ENCODE measurements at regions not wholly inside any gene's neighbourhood (a gene's known extent, or its start where the extent isn't known, plus 50 kb on each side); places are given as distances from the start of the nearest gene placed in this dataset.

DNA sequence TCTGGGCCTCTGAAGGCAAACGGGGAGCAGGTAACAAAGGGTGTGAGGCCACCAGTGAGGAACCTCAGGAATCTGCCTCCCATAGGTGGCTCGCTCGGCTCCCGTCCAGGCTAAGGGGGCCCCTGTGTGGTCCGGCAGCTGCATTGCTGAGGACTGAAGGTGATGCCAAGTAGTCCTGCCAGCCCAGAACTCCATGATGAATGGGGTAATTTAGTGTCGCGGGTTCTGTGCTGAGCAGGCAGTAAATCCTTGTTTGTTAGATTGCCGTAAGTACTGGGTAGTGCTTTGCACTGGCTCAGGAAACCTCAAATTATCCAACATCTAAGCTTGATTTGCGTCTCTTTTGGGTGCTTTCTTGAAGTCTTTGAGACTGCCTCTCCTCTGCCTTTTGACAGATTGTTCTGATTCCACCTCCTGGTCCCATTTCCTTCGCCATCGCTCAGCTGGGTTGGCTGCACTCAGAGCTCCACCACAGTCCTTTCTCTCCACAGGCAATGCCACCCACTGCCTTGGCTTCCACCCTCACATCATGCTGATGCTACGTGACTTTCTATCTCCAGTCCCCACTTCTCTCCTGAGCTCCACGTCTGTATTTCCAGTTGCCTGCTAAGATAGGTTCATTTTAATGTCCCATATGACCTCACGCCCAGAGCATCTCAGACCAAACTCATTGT, 392.0 kb downstream of the FUT8 start:
- TF ChIP-seq, protein P1, sequence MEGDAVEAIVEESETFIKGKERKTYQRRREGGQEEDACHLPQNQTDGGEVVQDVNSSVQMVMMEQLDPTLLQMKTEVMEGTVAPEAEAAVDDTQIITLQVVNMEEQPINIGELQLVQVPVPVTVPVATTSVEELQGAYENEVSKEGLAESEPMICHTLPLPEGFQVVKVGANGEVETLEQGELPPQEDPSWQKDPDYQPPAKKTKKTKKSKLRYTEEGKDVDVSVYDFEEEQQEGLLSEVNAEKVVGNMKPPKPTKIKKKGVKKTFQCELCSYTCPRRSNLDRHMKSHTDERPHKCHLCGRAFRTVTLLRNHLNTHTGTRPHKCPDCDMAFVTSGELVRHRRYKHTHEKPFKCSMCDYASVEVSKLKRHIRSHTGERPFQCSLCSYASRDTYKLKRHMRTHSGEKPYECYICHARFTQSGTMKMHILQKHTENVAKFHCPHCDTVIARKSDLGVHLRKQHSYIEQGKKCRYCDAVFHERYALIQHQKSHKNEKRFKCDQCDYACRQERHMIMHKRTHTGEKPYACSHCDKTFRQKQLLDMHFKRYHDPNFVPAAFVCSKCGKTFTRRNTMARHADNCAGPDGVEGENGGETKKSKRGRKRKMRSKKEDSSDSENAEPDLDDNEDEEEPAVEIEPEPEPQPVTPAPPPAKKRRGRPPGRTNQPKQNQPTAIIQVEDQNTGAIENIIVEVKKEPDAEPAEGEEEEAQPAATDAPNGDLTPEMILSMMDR (conservative IDR thresholded peaks at IDR 0.05 in 1 of 2, IDR thresholded peaks at IDR 0.05 in 1 of 2; ENCODE audit: low read depth in 1 of 2, low read length in 2 of 2): no peak
- no peak for TF ChIP-seq EZH2 (IDR thresholded peaks at IDR 0.05; ENCODE audit: low read length, missing control alignments)

Data from fibroblast of lung (primary cell).